BJ (cell line): ENCODE measurements at regions not wholly inside any gene's neighbourhood (a gene's known extent, or its start where the extent isn't known, plus 50 kb on each side); places are given as distances from the start of the nearest gene placed in this dataset.

Source experiments
- CTCF ChIA-PET: fragments of 350-600 bp; formaldehyde crosslinking; extraction: SDS; loops from one replicate; lab custom pipeline; 2021; ENCODE audit warnings: antibody characterized with exemption, inconsistent platforms; lab: Yijun Ruan, JAX
- POLR2A ChIA-PET: fragments of 300-600 bp; sonication (Branson Sonifier 250); formaldehyde crosslinking; extraction: SDS; loops from one replicate; lab custom pipeline; 2021; ENCODE audit warnings: antibody characterized with exemption; lab: Charles Lee
- DNase-seq: peaks from one replicate; pipeline ENCODE4 v3.0.0-alpha.2; 2011; ENCODE audit warnings: low read depth
- H3K27me3 ChIP-seq: 2 replicates; pipeline ENCODE4 v1.6.0; 2011; ENCODE audit warnings: low read length; ENCODE audit not compliant: control insufficient read depth, insufficient read depth
- H3K36me3 ChIP-seq: 2 replicates; pipeline ENCODE4 v1.5.1; 2011; ENCODE audit warnings: low read length; ENCODE audit not compliant: control insufficient read depth, insufficient read depth
- H3K4me3 ChIP-seq: 2 replicates; pipeline ENCODE4 v1.5.1; 2011; ENCODE audit warnings: low read depth, mild to moderate bottlenecking, control low read depth, low read length
- CTCF ChIP-seq: IDR thresholded peaks from 2 replicates; pipeline ENCODE4 v1.5.1; 2011; ENCODE audit warnings: low read depth, mild to moderate bottlenecking, control low read depth, inconsistent platforms, low read length, moderate library complexity; ENCODE audit not compliant: insufficient read depth

DNA sequence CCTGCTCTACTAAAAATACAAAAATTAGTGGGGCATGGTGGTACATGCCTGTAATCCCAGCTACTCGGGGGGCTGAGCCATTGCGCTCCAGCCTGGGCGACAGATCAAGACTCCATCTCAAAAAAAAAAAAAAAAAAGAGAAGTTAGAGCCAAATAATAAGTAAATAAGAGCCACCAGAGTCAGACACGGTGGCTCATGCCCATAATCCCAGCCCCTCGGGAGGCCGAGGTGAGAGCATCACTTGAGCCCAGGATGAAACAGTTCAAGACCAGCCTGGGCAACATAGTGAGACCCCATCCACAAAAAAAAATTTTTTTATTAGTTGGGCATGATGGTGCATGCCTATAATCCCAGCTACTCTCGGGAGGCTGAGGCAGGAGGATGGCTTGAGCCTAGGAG is 85.8 kb upstream of the LARP1 start:
- no peaks in the 10 kb centered on the region for H3K27me3 ChIP-seq
- POLR2A ChIA-PET: no interaction called here
- no peak for TF ChIP-seq CTCF
- CTCF ChIA-PET: no interaction called here
- DNase-seq: no peak
- no peak overlapping the region for H3K4me3 ChIP-seq
- no peaks in the 10 kb centered on the region for H3K36me3 ChIP-seq

GRCh38 chr5:154664869-154665268 is 90.3 kb upstream of the LARP1 start:
- CTCF ChIA-PET: no interaction called here
- POLR2A ChIA-PET: no interaction called here
- Histone ChIP-seq H3K36me3 (no peaks in the 10 kb centered on the region), H3K27me3 (no peaks in the 10 kb centered on the region), H3K4me3 (no peak overlapping the region)
- DNase-seq: no peak
- no peak for TF ChIP-seq CTCF

DNA sequence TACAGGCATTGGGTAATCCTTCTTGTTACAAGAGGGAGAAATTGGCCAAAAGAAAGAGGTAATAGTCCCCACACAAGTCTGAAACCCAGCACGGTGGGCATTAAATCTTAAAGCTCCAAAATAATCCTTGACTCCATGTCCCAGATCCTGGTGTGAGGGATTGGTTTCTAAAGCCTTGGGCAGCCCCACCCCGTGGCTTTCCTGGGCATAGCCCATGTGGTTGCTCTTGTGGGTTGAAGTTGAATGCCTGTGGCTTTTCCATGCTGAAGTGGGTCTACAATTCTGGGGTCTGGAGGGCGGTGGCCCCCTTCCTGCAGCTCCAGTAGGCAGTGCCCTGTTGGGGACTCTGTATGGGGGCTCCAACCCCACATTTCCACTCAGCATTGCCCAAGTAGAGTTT is 91.8 kb upstream of the LARP1 start:
- no peak overlapping the region for H3K4me3 ChIP-seq
- ChIA-PET CTCF (no interaction called here), POLR2A (no interaction called here)
- H3K36me3 ChIP-seq: no peaks in the 10 kb centered on the region
- H3K27me3 ChIP-seq: no peaks in the 10 kb centered on the region
- no peak for TF ChIP-seq CTCF
- no peak for DNase-seq

DNA sequence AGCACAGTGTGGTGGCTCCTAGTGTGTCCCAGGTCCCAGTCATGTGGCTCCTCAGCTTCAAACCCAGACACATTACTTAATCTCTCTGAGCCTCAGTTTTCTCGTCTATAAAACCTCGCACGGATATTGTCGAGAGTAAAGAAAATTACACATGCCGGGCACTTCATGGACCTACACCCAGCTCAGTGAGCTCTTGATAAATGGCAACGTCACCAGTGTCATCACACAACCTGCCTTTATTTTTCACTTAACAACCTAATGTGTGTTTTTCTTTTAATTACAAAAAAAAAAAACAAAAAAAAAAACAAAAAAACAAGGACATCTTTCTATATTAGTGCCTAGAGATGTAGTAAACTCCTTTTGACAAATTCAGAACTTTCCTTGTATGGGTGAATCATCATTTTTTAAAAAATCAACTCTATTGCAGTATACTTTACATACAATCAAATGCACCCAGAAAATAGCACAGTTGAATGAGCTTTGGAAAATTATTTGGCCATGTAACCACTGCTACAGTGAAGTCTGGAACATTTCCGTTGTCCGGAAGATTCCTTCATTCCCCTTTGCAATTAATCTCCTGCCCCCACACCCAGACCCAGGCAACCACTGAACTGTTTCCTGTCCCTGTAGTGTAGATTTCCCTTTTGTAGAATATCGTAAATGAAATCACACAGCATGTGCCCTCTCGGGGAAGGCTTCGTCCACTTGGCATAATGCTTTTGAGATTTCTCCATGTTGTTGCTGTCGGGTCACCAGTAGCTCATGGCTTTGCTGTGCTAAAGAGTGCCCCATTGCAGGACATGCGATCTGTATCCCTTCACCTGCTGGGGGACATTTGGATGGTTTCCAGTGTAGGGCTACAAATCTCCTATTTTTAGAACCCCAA is 100.4 kb upstream of the LARP1 start:
- Histone ChIP-seq H3K4me3 (no peak overlapping the region), H3K36me3 (no peaks in the 10 kb centered on the region), H3K27me3 (no peaks in the 10 kb centered on the region)
- POLR2A ChIA-PET: interaction anchor here (1.1 kb wide), 1 partner anchor 23 kb away, joined by 5 read pairs; no protein-coding TSS in a partner anchor
- no peak for TF ChIP-seq CTCF
- DNase-seq: no peak
- CTCF ChIA-PET: interaction anchor here (1.0 to 1.1 kb wide), 2 partner anchors 11 to 25 kb away, joined by 3 to 4 read pairs; no protein-coding TSS in a partner anchor

GRCh38 chr5:154653764-154654485 is 101.3 kb upstream of the LARP1 start:
- POLR2A ChIA-PET: interaction anchor here (1.1 kb wide), 1 partner anchor 24 kb away, joined by 5 read pairs; no protein-coding TSS in a partner anchor
- H3K27me3 ChIP-seq: no peaks in the 10 kb centered on the region
- H3K36me3 ChIP-seq: no peaks in the 10 kb centered on the region
- DNase-seq: no peak
- CTCF ChIA-PET: interaction anchor here (1.0 to 1.1 kb wide), 2 partner anchors 12 to 157 kb away, joined by 3 read pairs; no protein-coding TSS in a partner anchor
- no peak for TF ChIP-seq CTCF
- H3K4me3 ChIP-seq: no peak overlapping the region
